Activated CD4-positive, alpha-beta T cell treated with anti-CD3 and anti-CD28 coated beads, Interleukin-2, Interleukin-6, amounts not matched to agents 100 ng/mL and 50 ng/mL, durations not matched to agents 16 hours and 8 hours (primary cell): ENCODE measurements at regions not wholly inside any gene's neighbourhood (a gene's known extent, or its start where the extent isn't known, plus 50 kb on each side); places are given as distances from the start of the nearest gene placed in this dataset.
A peak's percentile ranks its signal among the peaks of the same experiment; 100 is the strongest.
"Not testable (repeated sequence)": the region's sequence is repeated elsewhere in the genome, so short reads cannot be mapped to it uniquely, and the experiment has no call there.

ENCODE experiments used
- DNase-seq: peaks from one replicate; pipeline ENCODE4 v3.0.0-alpha.2; 2020

GRCh38 chr14:55807053-55807880 lies 227.3 kb downstream of the KTN1 start:
- DNase-seq, result peak; percentile 81

DNA sequence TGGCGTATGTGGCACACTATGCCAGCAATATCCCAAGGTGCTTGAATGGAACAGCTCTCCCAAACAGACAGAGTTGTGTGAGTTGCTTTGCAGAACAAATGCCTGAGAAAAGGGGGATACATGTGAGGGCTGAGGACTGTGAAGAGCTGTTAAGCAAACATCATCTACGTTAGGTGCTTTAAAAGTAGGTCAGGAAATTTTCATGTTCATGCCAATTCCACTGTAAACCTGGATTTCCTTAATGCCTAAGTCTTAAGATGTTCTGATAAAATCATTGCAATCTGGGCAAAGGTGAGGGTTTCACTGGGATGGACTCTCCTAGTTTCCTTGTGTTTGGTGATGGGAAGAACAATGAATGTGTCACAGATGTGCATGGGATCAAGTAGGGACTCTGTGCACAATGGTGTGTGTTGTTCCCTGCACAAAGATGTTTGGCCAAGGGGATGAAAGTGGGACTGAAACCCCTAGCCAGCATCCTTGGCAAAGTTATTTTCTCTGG lies 227.9 kb downstream of the KTN1 start:
- DNase-seq, result no peak

DNA sequence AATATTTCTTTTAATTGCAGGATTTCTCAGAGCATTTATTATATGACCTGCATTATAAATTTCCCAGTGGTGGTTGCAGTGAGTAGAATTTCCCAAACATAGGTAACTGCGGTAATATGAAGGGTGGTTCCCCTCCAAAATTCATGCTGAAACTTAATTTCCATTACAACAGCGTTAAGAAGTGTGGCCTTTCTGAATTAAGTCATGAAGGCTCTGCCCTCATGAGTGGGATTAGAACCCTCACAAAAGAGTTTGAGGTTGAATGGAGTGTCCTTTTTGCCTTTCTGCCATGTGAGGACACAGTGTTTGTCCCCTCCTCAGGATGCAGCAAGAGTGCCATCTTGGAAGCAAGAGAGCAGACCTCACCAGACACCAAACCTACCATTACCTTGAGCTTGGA lies 233.6 kb downstream of the KTN1 start:
- DNase-seq, result peak; percentile 19

DNA sequence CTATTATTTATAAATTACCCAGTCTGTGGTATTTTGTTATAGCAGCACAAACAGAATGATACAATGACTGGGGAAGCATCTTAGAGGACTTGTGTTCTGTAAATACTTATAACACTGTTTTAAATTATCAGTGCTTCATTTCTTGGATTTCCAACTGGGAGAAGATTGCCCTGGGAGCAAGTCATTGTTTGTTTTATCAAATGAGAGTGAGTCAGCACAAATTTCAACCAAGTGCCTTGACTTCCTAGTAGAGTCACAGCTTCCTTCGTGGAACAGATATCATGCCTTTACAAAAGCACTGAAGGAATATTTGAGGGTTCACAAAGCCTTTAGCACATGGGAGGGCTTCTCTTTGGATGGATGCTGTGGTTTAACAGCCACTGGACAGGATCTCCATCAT lies 234.1 kb downstream of the KTN1 start:
- DNase-seq, result no peak

- DNase-seq, result no peak
Observed at GRCh38 chr14:55814873-55815272, 234.9 kb downstream of the KTN1 start.

GRCh38 chr14:55816225-55816624 lies 236.2 kb downstream of the KTN1 start:
- no peak for DNase-seq

GRCh38 chr14:55819610-55820304 lies 239.8 kb downstream of the KTN1 start:
- DNase-seq, result no peak

DNA sequence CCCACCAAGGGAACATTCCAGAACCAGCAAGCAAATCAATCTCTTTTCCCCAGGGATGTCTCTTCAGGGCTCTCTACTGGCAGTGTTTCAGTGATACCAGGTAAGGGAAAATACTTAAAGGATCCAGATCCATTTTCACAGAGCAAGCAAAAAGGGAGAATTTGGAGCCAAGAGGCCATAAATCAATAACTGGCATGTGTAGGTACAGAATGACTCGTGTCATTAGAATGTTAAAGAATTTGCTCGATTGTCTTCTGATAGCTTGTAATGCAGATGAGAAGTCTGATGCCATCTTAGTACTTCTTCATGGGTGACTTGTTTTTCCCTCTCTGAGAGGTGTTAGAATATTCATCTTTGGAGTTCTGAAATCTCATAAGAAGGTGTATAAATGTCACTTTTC lies 242.9 kb downstream of the KTN1 start:
- no peak for DNase-seq

DNA sequence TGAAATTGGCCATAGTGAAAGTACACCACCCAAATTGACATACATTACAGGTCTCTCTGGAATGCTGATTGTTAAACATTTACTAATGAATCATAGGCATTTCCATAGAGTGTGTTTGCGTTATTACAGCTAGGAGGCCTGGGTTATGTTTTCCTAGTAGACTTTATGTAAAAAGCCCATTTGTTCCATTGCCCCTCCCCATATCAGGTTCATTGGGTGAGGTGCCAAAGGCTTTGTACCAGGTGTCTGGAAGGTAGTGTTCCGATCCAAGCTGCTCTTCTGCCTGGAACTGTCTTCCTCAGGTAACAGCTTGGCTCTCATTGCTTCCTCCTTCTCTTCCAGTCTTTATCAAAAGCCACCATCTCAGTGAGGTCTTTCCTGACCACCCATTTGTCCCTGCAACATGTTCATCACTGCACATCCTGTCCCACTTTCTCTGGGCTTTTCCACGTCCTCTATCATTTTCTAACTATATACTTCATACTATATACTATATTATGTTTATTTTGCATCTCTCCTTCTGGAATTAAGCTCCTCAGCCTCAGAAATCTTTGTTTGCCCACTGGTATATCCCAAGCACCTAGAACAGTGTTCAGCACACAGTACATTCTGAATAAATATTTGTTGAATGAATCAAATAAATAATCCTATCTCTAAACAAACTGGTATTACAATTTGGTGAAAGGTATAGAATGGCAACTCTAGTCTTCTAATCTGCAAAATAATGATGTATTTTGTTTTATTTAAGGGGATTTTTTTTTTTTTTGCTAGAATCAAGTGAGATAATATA lies 252.3 kb downstream of the KTN1 start:
- no peak for DNase-seq

DNA sequence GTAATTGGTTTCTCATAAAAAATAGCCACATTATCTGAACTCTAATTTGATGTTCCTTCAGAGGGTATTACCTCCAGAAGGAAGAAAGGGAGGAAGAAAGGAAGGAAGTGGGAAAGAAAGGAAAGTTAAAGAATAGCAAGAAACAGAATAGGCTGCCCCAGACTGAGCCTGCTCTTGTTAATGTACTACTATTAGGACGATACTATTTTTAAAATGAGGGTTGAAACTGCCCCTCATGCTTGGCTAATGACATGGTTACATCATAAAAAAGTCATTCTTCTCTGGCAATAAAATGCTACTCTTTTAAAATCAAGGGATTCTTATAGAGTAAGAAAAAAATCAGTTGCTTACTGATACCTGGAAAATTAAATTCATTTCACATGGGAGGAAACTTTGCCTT lies 253.0 kb downstream of the KTN1 start:
- DNase-seq, result no peak

DNA sequence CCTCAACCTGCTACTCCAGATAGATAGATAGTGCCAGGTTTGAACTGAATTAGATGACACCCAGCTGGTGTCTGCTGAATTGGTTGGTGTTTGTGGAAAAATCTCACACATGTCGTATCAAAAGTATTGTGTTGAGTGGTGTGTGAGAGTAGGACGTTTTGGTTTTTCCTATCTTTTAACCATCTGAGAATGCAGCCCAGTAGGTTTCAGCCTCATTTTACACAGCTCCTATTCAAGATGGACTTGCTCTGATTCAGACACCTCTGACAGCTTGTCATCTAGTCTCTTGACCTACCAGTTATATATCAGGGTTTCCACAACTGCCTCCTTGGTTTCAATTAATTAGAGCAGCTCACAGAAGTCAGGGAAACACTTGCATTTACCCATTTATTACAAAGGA lies 254.4 kb downstream of the KTN1 start:
- DNase-seq, result no peak

GRCh38 chr14:55835985-55836384 lies 256.0 kb downstream of the KTN1 start:
- DNase-seq, result no peak

- no peak for DNase-seq
Observed at GRCh38 chr14:55837467-55837866, 257.5 kb downstream of the KTN1 start.

DNA sequence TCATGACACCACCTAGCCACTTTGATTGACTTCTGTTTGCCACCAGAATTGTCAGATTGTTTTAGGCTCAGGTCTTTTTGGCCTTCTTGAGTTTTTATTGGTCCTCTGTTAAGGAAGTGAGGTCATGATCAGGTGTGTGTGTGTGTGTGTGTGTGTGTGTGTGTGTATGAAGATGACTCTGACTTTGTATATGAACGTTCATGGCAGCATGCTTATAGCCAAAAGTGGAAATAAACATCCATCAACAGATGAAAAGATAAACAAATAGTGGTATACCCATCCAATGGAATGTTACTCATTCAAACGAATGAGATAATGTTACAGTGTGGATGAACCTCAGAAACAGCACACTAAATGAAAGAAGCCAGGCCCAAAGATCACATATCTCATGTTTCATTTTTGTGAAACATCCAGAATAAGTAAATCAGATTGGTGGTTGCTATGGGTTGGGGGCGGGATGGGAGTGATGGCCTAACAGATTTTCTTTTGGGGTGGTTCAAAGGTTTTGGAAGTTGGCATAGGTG lies 258.6 kb downstream of the KTN1 start:
- DNase-seq, result no peak

DNA sequence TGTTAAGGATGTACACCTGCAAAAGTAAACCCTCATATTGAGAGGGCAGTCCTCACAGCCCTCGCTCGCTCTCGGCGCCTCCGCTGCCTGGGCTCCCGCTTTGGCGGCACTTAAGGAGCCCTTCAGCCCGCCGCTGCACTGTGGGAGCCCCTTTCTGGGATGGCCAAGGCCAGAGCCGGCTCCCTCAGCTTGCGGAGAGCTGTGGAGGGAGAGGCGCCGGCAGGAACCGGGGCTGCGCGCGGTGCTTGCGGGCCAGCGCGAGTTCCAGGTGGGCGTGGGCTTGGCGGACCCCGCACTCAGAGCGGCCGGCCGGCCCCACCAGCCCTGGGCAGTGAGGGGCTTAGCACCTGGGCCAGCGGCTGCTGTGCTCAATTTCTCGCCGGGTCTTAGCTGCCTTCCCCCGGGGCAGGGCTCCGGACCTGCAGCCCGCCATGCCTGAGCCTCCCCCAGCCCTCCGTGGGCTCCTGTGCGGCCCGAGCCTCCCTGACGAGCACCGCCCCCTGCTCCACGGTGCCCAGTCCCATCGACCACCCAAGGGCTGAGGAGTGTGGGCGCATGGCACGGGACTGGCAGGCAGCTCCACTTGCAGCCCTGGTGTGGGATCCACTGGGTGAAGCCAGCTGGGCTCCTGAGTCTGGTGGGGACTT lies 259.4 kb downstream of the KTN1 start:
- DNase-seq, result not testable (repeated sequence)

GRCh38 chr14:55840821-55841220 lies 260.8 kb downstream of the KTN1 start:
- no peak for DNase-seq

- no peak for DNase-seq
Observed at GRCh38 chr14:55841625-55842024, 261.6 kb downstream of the KTN1 start.

GRCh38 chr14:55843718-55844403 lies 263.9 kb downstream of the KTN1 start:
- no peak for DNase-seq

- no peak for DNase-seq
Observed at GRCh38 chr14:55845963-55846825, 266.2 kb downstream of the KTN1 start.

DNA sequence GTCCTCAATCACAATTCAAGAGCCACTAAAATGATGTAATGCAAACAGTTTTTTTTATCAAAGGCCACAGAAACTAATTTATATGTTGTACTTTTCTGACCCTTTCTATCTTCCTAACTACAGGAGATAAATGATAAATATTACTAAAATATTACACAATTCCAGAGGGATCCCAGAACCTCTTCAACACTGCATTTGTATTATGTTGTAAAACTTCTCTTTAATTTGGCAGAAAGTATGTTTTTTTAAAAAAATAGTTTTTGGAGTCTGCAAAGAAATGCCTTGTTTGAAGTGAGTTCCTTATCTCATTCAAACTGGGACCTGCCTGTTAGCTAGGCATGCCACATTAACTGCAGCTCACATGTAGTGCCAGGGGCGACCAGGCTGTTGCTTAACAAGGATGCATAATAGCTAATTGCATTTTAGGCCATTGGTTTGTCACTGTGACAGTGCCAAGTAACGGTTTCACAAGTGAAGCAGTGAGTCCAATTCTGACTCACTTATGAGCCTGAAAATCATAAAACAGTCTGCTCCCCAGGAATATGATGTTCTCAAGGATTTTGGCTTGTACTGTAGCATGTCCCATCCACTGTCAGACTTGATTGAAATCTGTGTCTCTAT lies 266.9 kb downstream of the KTN1 start:
- DNase-seq, result no peak

- DNase-seq, result no peak
Observed at GRCh38 chr14:55847766-55848165, 267.8 kb downstream of the KTN1 start.
